PC-3 (cell line): ENCODE measurements at regions not wholly inside any gene's neighbourhood (a gene's known extent, or its start where the extent isn't known, plus 50 kb on each side); places are given as distances from the start of the nearest gene placed in this dataset.

Experiments
- EZH2 ChIP-seq: fragments of 300-600 bp; sonication (generic); IDR thresholded peaks from one replicate; pipeline ENCODE4 v1.6.1; 2017; ENCODE audit warnings: antibody characterized with exemption, mild to moderate bottlenecking, low read length; ENCODE audit not compliant: unreplicated experiment
- EZH2phosphoT487 ChIP-seq: fragments of 300-600 bp; sonication (generic); IDR thresholded peaks from 2 replicates; pipeline ENCODE4 v1.6.1; 2018; ENCODE audit warnings: mild to moderate bottlenecking, antibody characterized with exemption, low read length, borderline replicate concordance
- TF ChIP-seq, protein P1 (sequence below): fragments of 300-600 bp; sonication (generic); conservative IDR thresholded peaks from 2 replicates; pipeline ENCODE4 v1.5.1; 2017; ENCODE audit warnings: antibody characterized with exemption, low read depth, mild to moderate bottlenecking, low read length

DNA sequence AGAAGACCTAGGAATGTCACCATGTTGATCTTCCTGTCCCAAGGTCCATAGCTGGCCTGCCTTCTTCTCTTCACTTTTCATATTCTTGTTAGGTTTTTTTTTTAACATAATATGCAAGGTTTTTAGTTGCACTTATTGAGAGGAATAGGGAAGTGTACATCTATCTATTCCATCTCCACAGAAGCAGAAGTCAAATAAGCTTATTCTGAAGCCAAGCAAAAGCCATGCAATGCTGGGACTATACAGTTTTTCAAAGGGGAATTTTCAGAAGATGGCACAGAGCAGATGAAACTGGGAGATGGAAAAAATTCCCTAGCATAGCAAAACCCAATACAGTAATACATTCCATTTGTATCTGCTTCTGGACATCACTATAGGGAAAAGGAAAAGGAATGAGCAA lies 447.6 kb downstream of the GADD45G start:
- TF ChIP-seq, protein P1, sequence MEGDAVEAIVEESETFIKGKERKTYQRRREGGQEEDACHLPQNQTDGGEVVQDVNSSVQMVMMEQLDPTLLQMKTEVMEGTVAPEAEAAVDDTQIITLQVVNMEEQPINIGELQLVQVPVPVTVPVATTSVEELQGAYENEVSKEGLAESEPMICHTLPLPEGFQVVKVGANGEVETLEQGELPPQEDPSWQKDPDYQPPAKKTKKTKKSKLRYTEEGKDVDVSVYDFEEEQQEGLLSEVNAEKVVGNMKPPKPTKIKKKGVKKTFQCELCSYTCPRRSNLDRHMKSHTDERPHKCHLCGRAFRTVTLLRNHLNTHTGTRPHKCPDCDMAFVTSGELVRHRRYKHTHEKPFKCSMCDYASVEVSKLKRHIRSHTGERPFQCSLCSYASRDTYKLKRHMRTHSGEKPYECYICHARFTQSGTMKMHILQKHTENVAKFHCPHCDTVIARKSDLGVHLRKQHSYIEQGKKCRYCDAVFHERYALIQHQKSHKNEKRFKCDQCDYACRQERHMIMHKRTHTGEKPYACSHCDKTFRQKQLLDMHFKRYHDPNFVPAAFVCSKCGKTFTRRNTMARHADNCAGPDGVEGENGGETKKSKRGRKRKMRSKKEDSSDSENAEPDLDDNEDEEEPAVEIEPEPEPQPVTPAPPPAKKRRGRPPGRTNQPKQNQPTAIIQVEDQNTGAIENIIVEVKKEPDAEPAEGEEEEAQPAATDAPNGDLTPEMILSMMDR, result no peak
- TF ChIP-seq EZH2 (no peak), EZH2phosphoT487 (no peak)
